ENCODE measurements at regions not wholly inside any gene's neighbourhood (a gene's known extent, or its start where the extent isn't known, plus 50 kb on each side); places are given as distances from the start of the nearest gene placed in this dataset.
A peak's percentile ranks its signal among the peaks of the same experiment; 100 is the strongest.
"Not testable (repeated sequence)": the region's sequence is repeated elsewhere in the genome, so short reads cannot be mapped to it uniquely, and the experiment has no call there.

DNA sequence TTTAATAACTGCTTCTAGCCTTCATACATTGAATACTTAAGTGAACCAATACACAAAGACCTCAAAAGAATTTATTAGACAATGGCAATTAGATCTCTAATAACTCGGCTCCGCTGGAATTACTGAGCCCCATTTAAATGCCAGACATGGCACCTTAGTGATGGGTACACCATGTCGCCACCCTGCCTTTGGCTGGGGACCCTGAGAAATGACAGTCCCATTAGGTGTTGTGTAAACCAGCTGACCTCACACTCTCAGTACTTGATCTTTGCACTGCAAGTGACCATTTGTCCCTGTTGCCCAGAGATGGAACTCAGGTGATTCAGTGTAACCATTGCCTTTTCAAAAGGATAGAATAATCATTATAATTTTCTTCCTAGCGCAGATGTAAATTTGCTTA, 144.6 kb upstream of the SMARCAD1 start:
- TF ChIP-seq GATA1 (IDR thresholded peaks at IDR 0.05; ENCODE audit: low read depth, low read length) (no peak), POLR2A (IDR thresholded peaks at IDR 0.05; ENCODE audit: low read length) (no peak)
- no peak for DNase-seq

DNA sequence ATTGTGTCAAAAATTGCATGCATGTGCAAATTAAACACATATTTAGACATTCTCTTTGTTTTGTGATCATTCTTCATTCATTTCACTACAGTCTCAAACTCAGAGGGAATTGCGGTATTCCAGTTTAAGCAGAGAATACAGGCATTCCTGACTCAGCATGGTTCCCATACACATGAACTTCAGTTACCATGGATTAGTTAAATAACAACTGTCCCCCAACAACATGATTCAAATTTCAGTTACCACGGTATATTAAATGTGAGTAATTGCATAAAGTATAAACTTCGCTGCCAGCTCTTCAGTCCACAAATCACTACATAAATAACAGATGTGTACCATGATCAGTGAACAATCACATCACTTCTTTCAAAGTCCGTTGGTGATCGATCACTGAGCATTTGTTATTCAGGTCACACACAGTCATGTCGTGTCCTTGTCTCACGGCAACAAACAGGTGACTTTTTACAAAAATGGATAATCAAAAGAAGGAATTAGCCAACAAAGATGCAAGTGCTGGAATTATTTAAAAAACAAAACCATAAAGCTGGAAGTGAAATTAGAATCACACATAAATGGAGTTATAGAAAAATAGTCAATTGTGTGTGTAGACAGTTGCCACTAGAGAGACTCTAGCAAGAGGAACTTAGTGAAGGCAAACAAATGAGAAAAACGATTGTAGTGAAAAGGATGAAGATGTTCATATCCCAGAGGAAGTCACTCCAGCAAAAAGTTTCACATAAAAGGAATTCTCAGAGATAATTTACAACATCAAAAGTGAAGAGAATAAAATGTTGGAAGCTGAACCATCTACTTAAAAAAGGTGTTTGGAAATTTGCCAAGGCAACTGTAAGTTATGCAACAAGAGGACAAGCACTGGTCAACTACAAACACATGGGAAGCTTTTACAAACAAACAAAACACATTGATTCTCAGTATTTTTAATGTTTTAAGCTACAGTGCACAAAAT, 138.6 kb upstream of the SMARCAD1 start:
- no peak for DNase-seq
- no peak for TF ChIP-seq GATA1 (IDR thresholded peaks at IDR 0.05; ENCODE audit: low read depth, low read length)
- no peak for TF ChIP-seq POLR2A (IDR thresholded peaks at IDR 0.05; ENCODE audit: low read length)

DNA sequence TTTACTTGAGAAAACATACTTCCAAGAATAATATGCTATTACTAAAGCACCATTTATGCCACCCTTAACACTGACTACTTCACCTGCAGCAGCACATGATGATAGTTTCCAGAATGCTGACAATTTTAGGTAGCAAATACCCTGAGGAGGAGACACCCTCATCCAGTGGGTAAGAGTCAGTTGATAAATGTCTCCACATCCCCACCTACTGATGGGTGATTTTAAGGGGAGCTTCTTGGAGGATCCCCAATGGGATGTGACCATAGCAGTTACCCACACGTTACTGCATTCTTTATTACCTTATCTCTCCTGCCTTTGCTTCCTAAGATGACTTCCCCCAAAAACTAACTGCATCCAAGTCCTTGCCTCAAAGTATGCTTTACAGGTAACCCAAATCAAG, 131.2 kb upstream of the SMARCAD1 start:
- DNase-seq = no peak
- TF ChIP-seq GATA1 (IDR thresholded peaks at IDR 0.05; ENCODE audit: low read depth, low read length) (no peak), POLR2A (IDR thresholded peaks at IDR 0.05; ENCODE audit: low read length) (no peak)

DNA sequence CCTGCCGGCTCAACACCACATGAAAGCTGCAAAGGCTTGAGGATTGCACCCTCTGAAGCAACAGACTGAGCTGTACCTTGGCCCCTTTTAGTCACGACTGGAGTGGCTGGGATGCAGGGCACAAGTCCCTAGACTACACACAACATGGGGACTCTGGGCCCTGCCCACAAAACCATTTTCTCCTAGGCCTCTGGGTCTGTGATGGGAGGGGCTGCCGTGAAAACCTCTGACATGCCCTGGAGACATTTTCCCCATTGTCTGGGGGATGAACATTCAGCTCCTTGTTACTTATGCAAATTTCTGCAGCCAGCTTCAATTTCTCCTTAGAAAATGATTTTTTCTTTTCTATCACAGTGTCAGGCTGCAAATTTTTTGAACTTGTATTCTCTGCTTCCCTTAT, 123.5 kb upstream of the SMARCAD1 start:
- no peak for TF ChIP-seq GATA1 (IDR thresholded peaks at IDR 0.05; ENCODE audit: low read depth, low read length)
- TF ChIP-seq POLR2A (IDR thresholded peaks at IDR 0.05; ENCODE audit: low read length) = no peak
- DNase-seq = no peak

DNA sequence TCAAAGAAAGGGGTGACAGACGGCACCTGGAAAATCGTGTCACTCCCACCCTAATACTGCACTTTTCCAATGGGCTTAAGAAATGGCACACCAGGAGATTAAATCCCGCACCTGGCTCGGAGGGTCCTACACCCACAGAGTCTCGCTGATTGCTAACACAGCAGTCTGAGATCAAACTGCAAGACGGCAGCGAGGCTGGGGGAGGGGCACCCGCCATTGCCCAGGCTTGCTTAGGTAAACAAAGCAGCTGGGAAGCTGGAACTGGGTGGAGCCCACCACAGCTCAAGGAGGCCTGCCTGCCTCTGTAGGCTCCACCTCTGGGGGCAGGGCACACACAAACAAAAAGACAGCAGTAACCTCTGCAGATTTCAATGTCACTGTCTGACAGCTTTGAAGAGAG, 108.5 kb upstream of the SMARCAD1 start:
- not testable (repeated sequence) for DNase-seq

DNA sequence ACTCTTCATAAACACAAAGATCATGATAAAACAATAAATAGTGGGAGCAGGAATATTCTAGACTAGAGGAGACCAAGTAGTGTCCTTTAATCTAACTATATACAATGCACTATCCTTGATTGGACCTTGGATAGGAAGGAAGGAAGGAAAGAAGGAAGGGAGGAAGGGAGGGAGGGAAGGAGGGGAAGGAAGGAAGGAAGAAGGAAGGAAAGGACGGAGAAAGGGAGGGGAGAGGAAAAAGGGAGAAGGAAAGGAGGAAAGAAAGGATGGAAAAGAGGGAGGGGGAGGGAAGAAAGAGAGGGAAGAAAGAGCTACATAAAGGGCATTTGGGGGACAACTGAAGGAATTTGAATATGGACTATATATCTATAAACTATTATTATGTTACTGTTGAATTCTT, 95.0 kb upstream of the SMARCAD1 start:
- TF ChIP-seq POLR2A (IDR thresholded peaks at IDR 0.05; ENCODE audit: low read length) (no peak), GATA1 (IDR thresholded peaks at IDR 0.05; ENCODE audit: low read depth, low read length) (no peak)

DNA sequence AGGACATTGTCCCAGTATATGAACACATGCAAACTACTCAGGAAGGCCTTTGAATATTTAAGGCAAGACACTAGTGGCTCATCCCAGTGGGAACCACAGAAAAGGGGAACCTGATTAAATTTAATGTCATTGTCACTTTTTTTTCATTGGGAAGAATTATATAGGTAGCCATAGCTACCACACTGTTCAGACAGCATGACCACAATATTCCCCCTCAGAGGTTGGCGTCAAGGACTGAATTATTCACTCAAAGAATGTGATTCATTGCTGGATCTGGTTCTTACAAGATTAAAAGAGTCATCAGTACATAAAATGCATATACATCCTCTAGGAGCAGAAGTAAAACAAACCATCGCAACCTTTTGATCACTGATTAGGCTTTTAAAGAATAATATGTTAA, 92.0 kb upstream of the SMARCAD1 start:
- no peak for TF ChIP-seq GATA1 (IDR thresholded peaks at IDR 0.05; ENCODE audit: low read depth, low read length)
- TF ChIP-seq POLR2A (IDR thresholded peaks at IDR 0.05; ENCODE audit: low read length) = no peak
- DNase-seq = no peak

More for the DNA sequence above, 95.0 kb upstream of the SMARCAD1 start:
- DNase-seq = no peak

DNA sequence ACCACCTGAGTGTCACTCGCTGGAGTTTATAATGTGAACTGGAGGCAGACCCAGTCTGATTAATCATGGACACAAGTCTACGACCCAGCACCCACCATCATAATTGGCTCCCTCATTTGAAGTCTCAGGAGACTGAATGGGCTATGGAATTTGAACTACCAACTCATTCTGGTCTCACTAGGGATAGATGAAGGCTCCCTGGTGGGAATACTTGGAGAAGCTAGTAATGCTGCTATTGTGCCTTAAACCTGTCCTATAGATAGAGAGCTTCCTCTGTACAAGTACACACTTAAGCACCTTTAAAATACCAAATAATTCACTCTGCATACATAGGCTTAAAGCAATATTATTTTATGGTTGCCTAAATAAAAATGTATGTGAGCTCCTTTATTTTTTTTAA, 90.8 kb upstream of the SMARCAD1 start:
- no peak for DNase-seq
- no peak for TF ChIP-seq POLR2A (IDR thresholded peaks at IDR 0.05; ENCODE audit: low read length)
- TF ChIP-seq GATA1 (IDR thresholded peaks at IDR 0.05; ENCODE audit: low read depth, low read length) = no peak

DNA sequence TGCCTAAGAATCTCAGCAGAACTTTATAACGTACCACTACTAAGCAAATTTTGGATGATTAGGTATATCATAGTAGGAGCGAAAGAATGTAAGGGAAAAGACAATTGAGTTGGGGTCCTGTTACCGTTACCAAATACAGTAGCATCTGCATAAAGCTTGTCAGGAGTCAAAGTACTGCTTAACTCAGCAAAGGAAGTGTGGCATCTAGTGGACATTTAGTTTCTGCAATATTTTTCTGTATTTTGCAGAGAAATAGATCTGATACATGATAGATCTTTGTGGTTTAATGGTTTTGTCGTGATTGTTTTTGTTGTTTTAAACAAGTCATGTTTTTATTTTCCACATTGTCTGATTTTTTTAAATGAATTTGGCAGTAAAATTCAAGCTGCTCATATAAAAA, 81.0 kb upstream of the SMARCAD1 start:
- no peak for TF ChIP-seq POLR2A (IDR thresholded peaks at IDR 0.05; ENCODE audit: low read length)
- no peak for TF ChIP-seq GATA1 (IDR thresholded peaks at IDR 0.05; ENCODE audit: low read depth, low read length)
- no peak for DNase-seq

DNA sequence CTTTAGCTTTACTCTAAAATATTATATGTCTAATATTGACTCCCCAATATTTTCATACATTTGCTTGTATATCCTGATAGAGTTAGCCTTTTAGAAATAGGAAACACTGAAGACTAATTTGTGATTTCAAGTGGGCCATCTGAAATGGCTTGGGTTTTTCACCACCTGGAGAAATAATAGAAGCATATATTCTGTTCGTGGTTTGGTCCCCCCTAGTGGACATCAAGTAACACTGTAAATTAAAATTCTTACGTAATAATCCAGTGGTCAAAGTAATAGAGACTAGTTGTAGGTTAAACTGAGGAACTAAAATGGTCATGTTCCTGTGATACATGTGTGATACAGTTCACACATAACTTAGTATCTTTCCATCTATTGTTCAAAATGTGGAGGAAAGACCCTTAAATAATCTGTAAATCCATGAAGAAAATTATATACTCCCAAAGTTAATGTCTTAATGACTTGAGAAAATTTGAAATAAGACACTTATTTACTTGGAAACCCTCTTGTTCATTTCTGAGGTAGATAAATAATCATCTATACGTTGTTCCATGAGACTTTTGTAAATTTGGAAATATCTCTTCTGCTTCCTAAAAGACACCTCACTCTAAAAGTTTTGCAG, 79.8 kb upstream of the SMARCAD1 start:
- peak; percentile 25 to 57 for DNase-seq
- no peak for TF ChIP-seq GATA1 (IDR thresholded peaks at IDR 0.05; ENCODE audit: low read depth, low read length)
- no peak for TF ChIP-seq POLR2A (IDR thresholded peaks at IDR 0.05; ENCODE audit: low read length)

DNA sequence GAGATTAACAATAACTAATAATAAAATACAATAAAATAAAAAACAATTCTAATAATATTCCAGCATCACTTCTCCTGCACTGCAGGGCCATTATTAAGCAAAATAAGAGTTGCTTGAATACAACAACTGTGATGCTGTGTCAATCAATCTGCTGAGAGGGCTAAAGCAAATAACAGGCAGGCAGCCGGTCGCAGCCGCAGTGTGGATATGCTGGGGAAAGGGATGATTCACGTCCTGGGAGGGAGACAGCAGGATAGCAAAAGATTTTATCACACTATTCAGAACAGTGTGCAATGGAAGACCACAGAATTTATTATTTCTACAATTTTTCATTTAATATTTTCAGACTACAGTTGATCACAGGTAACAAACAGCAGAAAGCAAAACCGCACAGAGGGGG, 76.5 kb upstream of the SMARCAD1 start:
- DNase-seq = no peak
- TF ChIP-seq GATA1 (IDR thresholded peaks at IDR 0.05; ENCODE audit: low read depth, low read length) (no peak), POLR2A (IDR thresholded peaks at IDR 0.05; ENCODE audit: low read length) (no peak)

DNA sequence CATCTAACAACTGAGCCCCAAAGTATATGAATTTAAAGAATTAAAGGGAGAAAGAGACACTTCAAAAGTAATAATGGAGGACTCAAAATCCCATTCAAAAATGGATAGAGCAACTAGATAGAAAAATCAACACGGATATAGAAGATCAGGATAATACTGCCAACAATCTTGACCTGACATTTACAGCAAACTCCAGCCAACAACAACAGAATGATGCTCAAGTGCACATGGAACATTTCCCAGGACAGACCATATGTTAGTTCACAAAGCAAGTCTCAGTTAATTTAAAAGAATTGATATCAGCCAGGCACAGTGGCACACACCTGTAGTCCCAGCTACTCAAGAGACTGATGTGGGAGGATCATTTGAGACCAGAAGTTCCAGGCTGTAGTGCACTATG, 72.0 kb upstream of the SMARCAD1 start:
- no peak for DNase-seq
- TF ChIP-seq POLR2A (IDR thresholded peaks at IDR 0.05; ENCODE audit: low read length) (no peak), GATA1 (IDR thresholded peaks at IDR 0.05; ENCODE audit: low read depth, low read length) (no peak)

DNA sequence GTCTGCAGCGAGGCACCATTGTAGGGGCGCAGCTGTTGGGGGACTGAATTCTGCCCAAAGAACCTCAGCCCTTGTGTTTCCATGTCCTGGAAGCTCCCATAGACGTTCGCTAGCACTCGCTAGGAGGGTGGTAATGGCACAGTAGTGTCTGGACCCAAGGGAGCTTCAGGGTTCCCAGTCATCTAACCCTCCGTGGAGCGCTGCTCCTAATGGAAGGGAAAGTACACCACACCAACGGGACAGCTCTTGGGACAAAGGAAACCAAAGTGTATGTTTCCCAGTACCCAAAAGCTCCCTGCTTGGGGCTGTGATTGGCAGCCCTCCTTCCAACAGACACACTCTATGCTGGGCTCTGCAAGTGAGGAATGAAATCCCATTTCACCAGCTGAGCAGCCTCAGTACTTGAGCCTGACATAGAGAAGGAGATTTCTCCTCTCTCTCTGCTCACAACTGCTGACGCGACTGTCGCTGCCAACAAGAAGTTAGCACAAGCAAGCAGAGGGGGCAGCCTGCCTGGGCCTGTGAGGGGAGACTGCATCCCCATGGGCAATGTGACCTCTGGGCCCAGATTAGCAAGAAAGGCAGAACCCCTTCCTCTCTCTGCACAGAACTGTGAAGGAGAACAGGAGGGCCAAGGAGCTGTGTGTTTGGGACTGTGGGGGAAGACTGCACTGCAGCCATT, 67.6 kb upstream of the SMARCAD1 start:
- no peak for DNase-seq
- no peak for TF ChIP-seq GATA1 (IDR thresholded peaks at IDR 0.05; ENCODE audit: low read depth, low read length)
- no peak for TF ChIP-seq POLR2A (IDR thresholded peaks at IDR 0.05; ENCODE audit: low read length)

DNA sequence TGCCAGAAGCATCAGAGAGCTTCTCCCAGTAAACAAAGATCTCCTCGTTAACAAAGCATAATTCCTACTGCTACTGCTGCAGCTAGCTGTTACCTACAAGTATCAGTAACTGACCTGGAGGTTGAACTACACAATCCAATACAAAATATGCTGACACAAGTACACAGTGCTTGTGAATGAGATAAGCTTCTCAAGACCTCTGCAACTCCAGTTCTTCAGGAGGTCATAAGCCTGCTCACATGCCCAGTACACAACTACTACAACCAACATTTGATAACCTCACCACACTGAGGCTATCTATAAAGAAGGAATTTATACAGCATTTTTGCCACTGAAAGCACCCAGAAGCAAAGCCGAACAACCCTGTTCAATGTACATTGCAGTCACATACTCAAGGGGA, 66.7 kb upstream of the SMARCAD1 start:
- no peak for DNase-seq
- TF ChIP-seq GATA1 (IDR thresholded peaks at IDR 0.05; ENCODE audit: low read depth, low read length) = no peak
- no peak for TF ChIP-seq POLR2A (IDR thresholded peaks at IDR 0.05; ENCODE audit: low read length)

DNA sequence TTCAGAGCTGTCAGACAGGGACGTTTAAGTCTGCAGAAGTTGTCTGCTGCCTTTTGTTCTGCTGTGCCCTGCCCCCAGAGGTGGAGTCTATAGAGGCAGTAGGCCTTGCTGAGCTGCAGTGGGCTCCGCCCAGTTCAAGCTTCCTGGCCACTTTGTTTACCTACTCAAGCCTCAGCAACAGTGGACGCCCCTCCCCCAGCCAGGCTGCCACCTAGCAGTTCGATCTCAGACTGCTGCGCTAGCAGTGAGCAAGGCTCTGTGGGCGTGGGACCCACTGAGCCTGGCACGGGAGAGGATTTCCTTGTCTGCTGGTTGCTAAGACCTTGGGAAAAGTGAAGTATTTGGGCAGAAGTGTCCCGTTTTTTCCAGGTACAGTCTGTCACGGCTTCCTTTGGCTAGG, 59.6 kb upstream of the SMARCAD1 start:
- not testable (repeated sequence) for DNase-seq
